Retinal pigment epithelial cell (primary cell): ENCODE measurements at regions not wholly inside any gene's neighbourhood (a gene's known extent, or its start where the extent isn't known, plus 50 kb on each side); places are given as distances from the start of the nearest gene placed in this dataset.

Experiments
- DNase-seq: peaks from one replicate; pipeline ENCODE4 v3.0.0-alpha.2; 2010; ENCODE audit warnings: low read depth
- H3K4me3 ChIP-seq: 2 replicates; pipeline ENCODE4 v1.5.1; 2011; ENCODE audit warnings: mild to moderate bottlenecking, low read length, control low read depth, moderate library complexity
- TF ChIP-seq, protein P1 (sequence below): conservative IDR thresholded peaks from 2 replicates; pipeline ENCODE4 v1.5.1; 2011; ENCODE audit warnings: low read depth, low read length, control low read depth, inconsistent platforms

GRCh38 chr15:38683382-38684242, 119.0 kb upstream of the RASGRP1 start:
- no peak for DNase-seq
- TF ChIP-seq, protein P1, sequence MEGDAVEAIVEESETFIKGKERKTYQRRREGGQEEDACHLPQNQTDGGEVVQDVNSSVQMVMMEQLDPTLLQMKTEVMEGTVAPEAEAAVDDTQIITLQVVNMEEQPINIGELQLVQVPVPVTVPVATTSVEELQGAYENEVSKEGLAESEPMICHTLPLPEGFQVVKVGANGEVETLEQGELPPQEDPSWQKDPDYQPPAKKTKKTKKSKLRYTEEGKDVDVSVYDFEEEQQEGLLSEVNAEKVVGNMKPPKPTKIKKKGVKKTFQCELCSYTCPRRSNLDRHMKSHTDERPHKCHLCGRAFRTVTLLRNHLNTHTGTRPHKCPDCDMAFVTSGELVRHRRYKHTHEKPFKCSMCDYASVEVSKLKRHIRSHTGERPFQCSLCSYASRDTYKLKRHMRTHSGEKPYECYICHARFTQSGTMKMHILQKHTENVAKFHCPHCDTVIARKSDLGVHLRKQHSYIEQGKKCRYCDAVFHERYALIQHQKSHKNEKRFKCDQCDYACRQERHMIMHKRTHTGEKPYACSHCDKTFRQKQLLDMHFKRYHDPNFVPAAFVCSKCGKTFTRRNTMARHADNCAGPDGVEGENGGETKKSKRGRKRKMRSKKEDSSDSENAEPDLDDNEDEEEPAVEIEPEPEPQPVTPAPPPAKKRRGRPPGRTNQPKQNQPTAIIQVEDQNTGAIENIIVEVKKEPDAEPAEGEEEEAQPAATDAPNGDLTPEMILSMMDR: peak; percentile 80
- H3K4me3 ChIP-seq: no peak overlapping the region

DNA sequence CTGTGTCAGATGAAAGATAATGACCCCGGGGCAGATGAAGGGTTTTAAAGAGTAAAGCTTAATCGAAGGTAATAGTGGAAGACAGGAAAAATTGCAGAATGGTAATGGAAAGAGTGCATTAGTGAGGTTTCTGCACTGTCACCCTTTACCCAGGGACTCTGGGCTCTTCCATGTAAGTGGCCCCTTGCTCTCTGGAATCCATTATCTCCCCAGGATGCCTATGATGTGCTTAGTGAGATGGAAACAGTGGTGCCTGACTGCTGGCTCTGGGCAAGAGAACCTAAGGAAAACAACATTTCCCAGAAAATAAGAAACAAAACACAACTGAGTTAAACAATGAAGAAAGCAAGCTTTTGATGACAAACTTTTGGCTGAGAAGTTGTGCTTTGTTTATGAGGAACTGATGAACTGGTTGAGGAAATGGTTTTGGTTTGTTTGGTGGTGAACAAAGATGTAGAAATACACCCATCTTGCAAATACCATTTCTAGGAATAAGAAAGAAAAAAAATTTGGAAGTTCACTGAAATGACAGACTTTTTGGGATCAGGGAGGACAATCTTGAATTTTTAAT, 119.9 kb upstream of the RASGRP1 start:
- TF ChIP-seq, protein P1: no peak

GRCh38 chr15:38685686-38686339, 121.2 kb upstream of the RASGRP1 start:
- H3K4me3 ChIP-seq: no peak overlapping the region
- DNase-seq: no peak
- TF ChIP-seq, protein P1: no peak

More for the DNA sequence above, 119.9 kb upstream of the RASGRP1 start:
- H3K4me3 ChIP-seq: no peak overlapping the region
- no peak for DNase-seq

GRCh38 chr15:38687340-38687739, 122.7 kb upstream of the RASGRP1 start:
- TF ChIP-seq, protein P1: no peak
- H3K4me3 ChIP-seq: no peak overlapping the region
- no peak for DNase-seq

DNA sequence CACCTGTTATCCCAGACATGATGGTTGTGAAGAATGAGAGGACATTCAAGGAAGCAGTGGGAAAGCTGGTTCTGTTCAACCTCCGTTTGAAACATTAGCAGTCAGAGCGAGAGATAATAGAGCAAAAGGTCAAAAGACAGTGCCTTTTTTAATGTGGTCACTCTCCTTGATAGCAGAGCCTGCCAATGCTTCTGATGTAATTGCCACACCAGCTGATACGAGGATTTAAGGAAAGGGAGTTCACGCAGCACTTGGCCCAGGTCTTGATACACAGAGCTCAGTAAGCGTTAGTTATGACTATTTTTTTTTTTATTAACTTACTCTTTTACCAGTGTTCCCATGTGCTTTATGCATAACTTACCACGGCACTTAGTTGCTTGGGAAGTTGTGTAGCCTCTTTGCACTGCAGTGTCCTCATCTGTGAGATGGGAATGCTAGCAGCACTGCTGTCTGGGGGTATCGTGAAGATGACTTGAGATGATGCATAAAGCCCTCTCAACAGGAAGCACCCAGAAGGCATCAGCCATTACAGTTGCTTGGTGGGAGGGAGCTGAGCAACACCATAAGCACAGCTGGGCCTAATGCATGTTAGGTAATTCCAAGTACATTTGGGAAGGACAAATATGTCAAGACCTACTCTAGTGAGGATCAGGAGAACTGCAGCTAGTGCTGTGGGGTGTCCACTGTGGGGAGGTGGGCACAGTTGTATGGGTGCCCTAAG, 123.3 kb upstream of the RASGRP1 start:
- TF ChIP-seq, protein P1: no peak
- DNase-seq: no peak
- no peak overlapping the region for H3K4me3 ChIP-seq

- H3K4me3 ChIP-seq: no peak overlapping the region
- no peak for DNase-seq
- TF ChIP-seq, protein P1: no peak
Observed at GRCh38 chr15:38688761-38689160, 124.1 kb upstream of the RASGRP1 start.
